GM06990 (cell line): ENCODE measurements at regions not wholly inside any gene's neighbourhood (a gene's known extent, or its start where the extent isn't known, plus 50 kb on each side); places are given as distances from the start of the nearest gene placed in this dataset.

Experiments used
- DNase-seq: peaks from one replicate; pipeline ENCODE4 v3.0.0-alpha.2; 2011; ENCODE audit not compliant: insufficient read length; ENCODE audit errors: extremely low read depth
- H3K27me3 ChIP-seq: replicated peaks from 2 replicates; pipeline ENCODE4 v1.6.0; 2011; ENCODE audit warnings: low read length; ENCODE audit not compliant: control insufficient read depth, insufficient read depth
- H3K36me3 ChIP-seq: 2 replicates; pipeline ENCODE4 v1.5.1; 2011; ENCODE audit warnings: low read length; ENCODE audit not compliant: control insufficient read depth, insufficient read depth
- H3K4me3 ChIP-seq: replicated peaks from 2 replicates; pipeline ENCODE4 v1.5.1; 2011; ENCODE audit warnings: low read depth, mild to moderate bottlenecking, control low read depth, low read length
- TF ChIP-seq, protein P1 (sequence below): IDR thresholded peaks from 2 replicates; pipeline ENCODE4 v1.5.1; 2011; ENCODE audit warnings: low read length, control low read depth, mild to moderate bottlenecking, inconsistent platforms; ENCODE audit not compliant: insufficient read depth, poor library complexity, severe bottlenecking

- DNase-seq: no peak
- Histone ChIP-seq H3K27me3 (no peaks in the 10 kb centered on the region), H3K36me3 (no peaks in the 10 kb centered on the region), H3K4me3 (no peak overlapping the region)
- TF ChIP-seq, protein P1, sequence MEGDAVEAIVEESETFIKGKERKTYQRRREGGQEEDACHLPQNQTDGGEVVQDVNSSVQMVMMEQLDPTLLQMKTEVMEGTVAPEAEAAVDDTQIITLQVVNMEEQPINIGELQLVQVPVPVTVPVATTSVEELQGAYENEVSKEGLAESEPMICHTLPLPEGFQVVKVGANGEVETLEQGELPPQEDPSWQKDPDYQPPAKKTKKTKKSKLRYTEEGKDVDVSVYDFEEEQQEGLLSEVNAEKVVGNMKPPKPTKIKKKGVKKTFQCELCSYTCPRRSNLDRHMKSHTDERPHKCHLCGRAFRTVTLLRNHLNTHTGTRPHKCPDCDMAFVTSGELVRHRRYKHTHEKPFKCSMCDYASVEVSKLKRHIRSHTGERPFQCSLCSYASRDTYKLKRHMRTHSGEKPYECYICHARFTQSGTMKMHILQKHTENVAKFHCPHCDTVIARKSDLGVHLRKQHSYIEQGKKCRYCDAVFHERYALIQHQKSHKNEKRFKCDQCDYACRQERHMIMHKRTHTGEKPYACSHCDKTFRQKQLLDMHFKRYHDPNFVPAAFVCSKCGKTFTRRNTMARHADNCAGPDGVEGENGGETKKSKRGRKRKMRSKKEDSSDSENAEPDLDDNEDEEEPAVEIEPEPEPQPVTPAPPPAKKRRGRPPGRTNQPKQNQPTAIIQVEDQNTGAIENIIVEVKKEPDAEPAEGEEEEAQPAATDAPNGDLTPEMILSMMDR: no peak
These were observed 124.6 kb downstream of the AXIN2 start for GRCh38 chr17:65436871-65437270.

- no peak overlapping the region for H3K4me3 ChIP-seq
- TF ChIP-seq, protein P1: no peak
- no peak for DNase-seq
- H3K36me3 ChIP-seq: no peaks in the 10 kb centered on the region
- no peaks in the 10 kb centered on the region for H3K27me3 ChIP-seq
These were observed 126.6 kb downstream of the AXIN2 start for GRCh38 chr17:65434878-65435277.

DNA sequence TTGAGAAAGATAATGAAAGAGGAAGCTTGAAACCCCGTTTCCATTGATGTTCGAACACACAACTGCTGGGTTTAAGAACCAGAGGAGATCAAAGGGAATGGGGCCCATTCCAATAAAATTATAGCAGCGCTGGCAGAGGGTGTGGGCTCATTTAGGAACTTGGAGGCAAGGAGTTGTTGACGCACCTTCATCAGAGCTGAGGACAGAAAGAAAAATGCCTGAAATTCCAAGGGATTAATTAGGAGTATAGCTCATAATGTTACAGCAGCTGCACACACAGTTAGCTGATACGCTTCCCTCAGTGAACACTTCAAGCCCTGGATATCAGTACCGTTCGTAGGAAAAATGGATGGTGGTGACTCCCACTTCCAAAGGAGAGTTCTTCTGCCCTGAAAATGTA, 127.2 kb downstream of the AXIN2 start:
- DNase-seq: no peak
- TF ChIP-seq, protein P1: no peak
- Histone ChIP-seq H3K4me3 (no peak overlapping the region), H3K36me3 (no peaks in the 10 kb centered on the region), H3K27me3 (no peaks in the 10 kb centered on the region)

- H3K27me3 ChIP-seq: no peaks in the 10 kb centered on the region
- TF ChIP-seq, protein P1: no peak
- H3K4me3 ChIP-seq: no peak overlapping the region
- DNase-seq: no peak
- H3K36me3 ChIP-seq: no peaks in the 10 kb centered on the region
These were observed 127.9 kb downstream of the AXIN2 start for GRCh38 chr17:65433592-65433991.

DNA sequence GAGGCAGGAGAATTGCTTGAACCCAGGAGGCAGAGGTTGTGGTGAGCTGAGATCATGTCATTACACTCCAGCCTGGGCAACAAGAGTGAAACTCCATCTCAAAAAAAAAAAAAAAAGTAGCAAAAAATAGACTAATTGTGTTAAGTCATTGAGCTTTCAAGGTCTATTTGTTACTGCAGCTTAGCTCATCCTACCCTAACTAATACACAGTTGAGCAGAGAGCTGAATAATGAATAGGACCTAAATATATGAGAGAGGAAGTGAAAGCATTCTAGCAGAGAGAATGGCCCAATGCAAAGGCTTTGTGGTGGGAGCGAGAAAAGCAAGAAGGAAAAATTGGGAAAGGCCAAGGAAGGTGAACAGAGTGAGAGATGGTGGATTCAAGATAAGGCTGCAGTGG, 128.3 kb downstream of the AXIN2 start:
- no peaks in the 10 kb centered on the region for H3K27me3 ChIP-seq
- TF ChIP-seq, protein P1: no peak
- H3K4me3 ChIP-seq: no peak overlapping the region
- DNase-seq: no peak
- no peaks in the 10 kb centered on the region for H3K36me3 ChIP-seq

- Histone ChIP-seq H3K4me3 (no peak overlapping the region), H3K27me3 (no peaks in the 10 kb centered on the region), H3K36me3 (no peaks in the 10 kb centered on the region)
- DNase-seq: no peak
- TF ChIP-seq, protein P1: no peak
These were observed 130.3 kb downstream of the AXIN2 start for GRCh38 chr17:65431116-65431515.
